Nephron (organoid): ENCODE measurements at regions not wholly inside any gene's neighbourhood (a gene's known extent, or its start where the extent isn't known, plus 50 kb on each side); places are given as distances from the start of the nearest gene placed in this dataset.

ENCODE experiments used
- H3K27ac Mint-ChIP-seq, 3 experiments: 2 replicates each; pipeline ENCODE4 v1.8.0; 2020; ENCODE audit warnings: mixed read lengths in 3 of 3, mild to moderate bottlenecking in 2 of 3, moderate library complexity in 1 of 3
- H3K27me3 Mint-ChIP-seq: 2 replicates; pipeline ENCODE4 v1.8.0; 2021; ENCODE audit warnings: low read depth, mild to moderate bottlenecking, moderate library complexity, mixed read lengths
- H3K36me3 Mint-ChIP-seq: 2 replicates; pipeline ENCODE4 v1.8.0; 2020; ENCODE audit warnings: low read depth, mixed read lengths
- H3K4me1 Mint-ChIP-seq: 2 replicates; pipeline ENCODE4 v1.8.0; 2020; ENCODE audit warnings: mixed read lengths
- H3K4me3 Mint-ChIP-seq, 3 experiments: 2 replicates each; pipeline ENCODE4 v1.8.0; 2020; ENCODE audit warnings: mild to moderate bottlenecking in 3 of 3, mixed read lengths in 3 of 3, moderate library complexity in 2 of 3
- H3K9me3 Mint-ChIP-seq: 2 replicates; pipeline ENCODE4 v1.8.0; 2020; ENCODE audit warnings: mixed read lengths
- CTCF ChIP-seq, 3 experiments: fragments of 200-600 bp; sonication (generic); IDR thresholded peaks; one replicate each; pipeline ENCODE4 v1.5.0; 2021; ENCODE audit warnings: antibody characterized with exemption in 3 of 3; ENCODE audit not compliant: unreplicated experiment in 3 of 3

GRCh38 chr22:22072169-22072836, 89.7 kb upstream of the TOP3B start:
- H3K4me3 Mint-ChIP-seq, result no peak overlapping the region
- no peaks in the 10 kb centered on the region for H3K36me3 Mint-ChIP-seq
- no peak for TF ChIP-seq CTCF (IDR thresholded peaks at IDR 0.05; ENCODE audit: unreplicated experiment in 3 of 3)
- no peak overlapping the region for H3K27ac Mint-ChIP-seq
- peaks cover 58% of the 10 kb centered on the region for H3K27me3 Mint-ChIP-seq
- H3K4me1 Mint-ChIP-seq, result no peaks in the 10 kb centered on the region
- H3K9me3 Mint-ChIP-seq, result no peaks in the 10 kb centered on the region

GRCh38 chr22:22071455-22071854, 88.9 kb upstream of the TOP3B start:
- H3K27me3 Mint-ChIP-seq, result peaks cover 52% of the 10 kb centered on the region
- no peaks in the 10 kb centered on the region for H3K4me1 Mint-ChIP-seq
- no peak overlapping the region for H3K4me3 Mint-ChIP-seq
- TF ChIP-seq CTCF (IDR thresholded peaks at IDR 0.05; ENCODE audit: unreplicated experiment in 3 of 3), result no peak
- no peak overlapping the region for H3K27ac Mint-ChIP-seq
- H3K36me3 Mint-ChIP-seq, result no peaks in the 10 kb centered on the region
- no peaks in the 10 kb centered on the region for H3K9me3 Mint-ChIP-seq

GRCh38 chr22:22070371-22070824, 87.8 kb upstream of the TOP3B start:
- H3K27ac Mint-ChIP-seq, result no peak overlapping the region
- H3K4me1 Mint-ChIP-seq, result no peaks in the 10 kb centered on the region
- H3K9me3 Mint-ChIP-seq, result no peaks in the 10 kb centered on the region
- H3K36me3 Mint-ChIP-seq, result no peaks in the 10 kb centered on the region
- TF ChIP-seq CTCF (IDR thresholded peaks at IDR 0.05; ENCODE audit: unreplicated experiment in 3 of 3), result no peak
- no peak overlapping the region for H3K4me3 Mint-ChIP-seq
- peaks cover 44% of the 10 kb centered on the region for H3K27me3 Mint-ChIP-seq

- no peak for TF ChIP-seq CTCF (IDR thresholded peaks at IDR 0.05; ENCODE audit: unreplicated experiment in 3 of 3)
- H3K9me3 Mint-ChIP-seq, result no peaks in the 10 kb centered on the region
- H3K4me3 Mint-ChIP-seq, result no peak overlapping the region
- no peaks in the 10 kb centered on the region for H3K36me3 Mint-ChIP-seq
- H3K27ac Mint-ChIP-seq, result no peak overlapping the region
- H3K27me3 Mint-ChIP-seq, result peaks cover 47% of the 10 kb centered on the region
- H3K4me1 Mint-ChIP-seq, result no peaks in the 10 kb centered on the region
These were observed 87.1 kb upstream of the TOP3B start for GRCh38 chr22:22069450-22070370.

GRCh38 chr22:22068657-22069056, 86.1 kb upstream of the TOP3B start:
- H3K36me3 Mint-ChIP-seq, result no peaks in the 10 kb centered on the region
- H3K27me3 Mint-ChIP-seq, result peaks cover 41% of the 10 kb centered on the region
- H3K27ac Mint-ChIP-seq, result no peak overlapping the region
- no peaks in the 10 kb centered on the region for H3K9me3 Mint-ChIP-seq
- H3K4me3 Mint-ChIP-seq, result no peak overlapping the region
- H3K4me1 Mint-ChIP-seq, result no peaks in the 10 kb centered on the region
- TF ChIP-seq CTCF (IDR thresholded peaks at IDR 0.05; ENCODE audit: unreplicated experiment in 3 of 3), result no peak
